Kidney epithelial cell (primary cell): ENCODE measurements at regions not wholly inside any gene's neighbourhood (a gene's known extent, or its start where the extent isn't known, plus 50 kb on each side); places are given as distances from the start of the nearest gene placed in this dataset.

Experiments used
- DNase-seq: peaks from one replicate; pipeline ENCODE4 v3.0.0-alpha.2; 2010; ENCODE audit warnings: low read depth
- H3K27me3 ChIP-seq: 2 replicates; pipeline ENCODE4 v1.6.0; 2011; ENCODE audit warnings: low read length; ENCODE audit not compliant: control insufficient read depth, insufficient read depth
- H3K36me3 ChIP-seq: 2 replicates; pipeline ENCODE4 v1.5.1; 2011; ENCODE audit warnings: low read length; ENCODE audit not compliant: control insufficient read depth, insufficient read depth
- H3K4me3 ChIP-seq: 2 replicates; pipeline ENCODE4 v1.5.1; 2011; ENCODE audit warnings: low read depth, mild to moderate bottlenecking, control low read depth, low read length
- TF ChIP-seq, protein P1 (sequence below): IDR thresholded peaks from 2 replicates; pipeline ENCODE4 v1.5.1; 2011; ENCODE audit warnings: mild to moderate bottlenecking, moderate library complexity, low read length, control low read depth, inconsistent platforms; ENCODE audit not compliant: insufficient read depth, poor library complexity, severe bottlenecking

DNA sequence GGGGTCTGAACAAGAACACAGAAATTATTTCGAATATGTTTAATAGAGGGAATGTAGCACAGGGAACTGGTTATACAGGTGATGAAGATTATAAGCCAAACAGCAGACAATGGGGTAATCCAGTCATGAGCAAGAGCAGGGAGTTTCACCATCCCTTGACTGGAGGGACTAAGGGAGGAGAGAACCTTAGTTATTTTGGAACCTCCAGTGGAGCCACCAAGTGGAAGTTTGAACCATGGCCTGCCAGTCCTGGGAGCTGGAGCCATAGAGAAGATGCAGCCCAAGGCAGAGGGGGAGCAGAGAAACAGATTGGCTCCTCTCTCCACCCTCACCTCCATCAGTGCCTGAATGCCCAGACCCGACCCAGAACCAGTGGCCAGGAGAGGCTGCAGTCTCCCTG lies 264.6 kb upstream of the RASGEF1B start:
- H3K36me3 ChIP-seq = no peaks in the 10 kb centered on the region
- no peak for DNase-seq
- no peak overlapping the region for H3K4me3 ChIP-seq
- TF ChIP-seq, protein P1, sequence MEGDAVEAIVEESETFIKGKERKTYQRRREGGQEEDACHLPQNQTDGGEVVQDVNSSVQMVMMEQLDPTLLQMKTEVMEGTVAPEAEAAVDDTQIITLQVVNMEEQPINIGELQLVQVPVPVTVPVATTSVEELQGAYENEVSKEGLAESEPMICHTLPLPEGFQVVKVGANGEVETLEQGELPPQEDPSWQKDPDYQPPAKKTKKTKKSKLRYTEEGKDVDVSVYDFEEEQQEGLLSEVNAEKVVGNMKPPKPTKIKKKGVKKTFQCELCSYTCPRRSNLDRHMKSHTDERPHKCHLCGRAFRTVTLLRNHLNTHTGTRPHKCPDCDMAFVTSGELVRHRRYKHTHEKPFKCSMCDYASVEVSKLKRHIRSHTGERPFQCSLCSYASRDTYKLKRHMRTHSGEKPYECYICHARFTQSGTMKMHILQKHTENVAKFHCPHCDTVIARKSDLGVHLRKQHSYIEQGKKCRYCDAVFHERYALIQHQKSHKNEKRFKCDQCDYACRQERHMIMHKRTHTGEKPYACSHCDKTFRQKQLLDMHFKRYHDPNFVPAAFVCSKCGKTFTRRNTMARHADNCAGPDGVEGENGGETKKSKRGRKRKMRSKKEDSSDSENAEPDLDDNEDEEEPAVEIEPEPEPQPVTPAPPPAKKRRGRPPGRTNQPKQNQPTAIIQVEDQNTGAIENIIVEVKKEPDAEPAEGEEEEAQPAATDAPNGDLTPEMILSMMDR = no peak
- no peaks in the 10 kb centered on the region for H3K27me3 ChIP-seq

DNA sequence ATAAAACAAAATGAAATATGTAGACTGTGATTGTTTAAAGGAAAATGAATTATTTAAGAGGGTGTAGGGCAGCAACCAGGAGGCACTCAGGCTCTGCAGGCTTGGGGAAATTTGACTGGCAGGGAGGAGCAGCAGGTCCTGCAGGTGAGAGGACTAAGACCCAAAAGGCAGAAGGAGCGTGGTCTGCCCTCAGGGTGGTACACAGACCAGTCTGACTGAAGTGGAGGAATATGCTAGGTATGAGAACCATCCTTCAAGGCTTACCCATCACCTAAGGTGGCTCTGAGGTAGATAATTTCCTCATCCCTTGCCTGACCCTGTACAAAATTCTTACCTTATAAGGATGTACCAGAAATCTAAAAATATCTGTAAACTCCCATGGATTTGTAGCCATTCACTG lies 261.3 kb upstream of the RASGEF1B start:
- TF ChIP-seq, protein P1 = no peak

DNA sequence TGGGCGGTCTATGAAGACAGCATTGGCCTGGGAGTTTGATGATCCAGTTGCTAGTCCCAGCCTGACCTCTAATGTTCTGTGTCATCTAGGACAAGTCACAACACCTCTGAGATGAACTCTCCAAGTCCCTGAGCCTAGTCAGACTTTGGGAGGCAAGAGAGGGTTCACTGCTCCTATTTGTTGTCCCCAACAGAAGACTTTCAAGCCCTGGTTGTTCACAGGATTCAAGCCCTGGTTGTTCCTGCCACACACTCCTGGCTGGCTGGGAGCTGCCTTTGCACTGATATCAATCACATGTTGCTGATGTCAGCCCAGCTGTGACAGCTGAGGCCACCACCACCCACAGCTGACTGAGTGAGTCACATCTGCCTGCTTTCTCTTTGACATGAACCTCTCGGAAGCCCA lies 253.2 kb upstream of the RASGEF1B start:
- Histone ChIP-seq H3K4me3 (no peak overlapping the region), H3K36me3 (no peaks in the 10 kb centered on the region), H3K27me3 (no peaks in the 10 kb centered on the region)
- DNase-seq = peak; percentile 67
- TF ChIP-seq, protein P1 = no peak

More for the DNA sequence above, 261.3 kb upstream of the RASGEF1B start:
- Histone ChIP-seq H3K36me3 (no peaks in the 10 kb centered on the region), H3K27me3 (no peaks in the 10 kb centered on the region), H3K4me3 (no peak overlapping the region)
- no peak for DNase-seq

DNA sequence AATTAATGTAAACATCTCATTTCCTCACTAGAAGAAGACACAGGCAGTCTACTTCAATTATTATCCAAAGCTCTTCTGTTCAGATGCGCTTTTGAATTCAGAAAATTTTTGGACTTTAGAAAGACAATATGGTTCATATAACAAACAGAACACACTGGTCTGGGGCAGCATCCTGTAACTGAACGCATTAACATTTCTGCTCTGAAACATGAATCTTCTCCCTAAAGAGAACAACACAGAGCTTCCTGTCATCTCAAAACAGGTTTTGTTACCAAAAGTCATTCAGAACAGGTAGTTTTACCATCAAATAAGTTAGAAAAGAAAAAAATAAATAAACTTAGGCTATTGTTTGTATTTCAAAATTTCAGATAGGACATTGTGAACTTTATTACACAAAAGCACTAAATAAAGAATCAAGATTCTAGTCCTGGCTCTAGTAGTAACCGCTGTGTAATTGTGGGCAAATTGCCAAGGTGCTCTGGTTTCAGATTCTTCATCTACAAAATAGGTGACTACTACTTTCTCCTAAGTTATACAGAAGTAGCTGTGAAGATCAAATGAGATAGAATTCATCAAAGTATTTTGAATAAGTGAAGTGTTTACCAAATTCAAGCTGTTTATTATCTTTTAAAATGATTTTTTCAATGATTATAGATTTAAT lies 252.3 kb upstream of the RASGEF1B start:
- H3K27me3 ChIP-seq = no peaks in the 10 kb centered on the region
- no peak for DNase-seq
- no peaks in the 10 kb centered on the region for H3K36me3 ChIP-seq
- TF ChIP-seq, protein P1 = no peak
- no peak overlapping the region for H3K4me3 ChIP-seq

DNA sequence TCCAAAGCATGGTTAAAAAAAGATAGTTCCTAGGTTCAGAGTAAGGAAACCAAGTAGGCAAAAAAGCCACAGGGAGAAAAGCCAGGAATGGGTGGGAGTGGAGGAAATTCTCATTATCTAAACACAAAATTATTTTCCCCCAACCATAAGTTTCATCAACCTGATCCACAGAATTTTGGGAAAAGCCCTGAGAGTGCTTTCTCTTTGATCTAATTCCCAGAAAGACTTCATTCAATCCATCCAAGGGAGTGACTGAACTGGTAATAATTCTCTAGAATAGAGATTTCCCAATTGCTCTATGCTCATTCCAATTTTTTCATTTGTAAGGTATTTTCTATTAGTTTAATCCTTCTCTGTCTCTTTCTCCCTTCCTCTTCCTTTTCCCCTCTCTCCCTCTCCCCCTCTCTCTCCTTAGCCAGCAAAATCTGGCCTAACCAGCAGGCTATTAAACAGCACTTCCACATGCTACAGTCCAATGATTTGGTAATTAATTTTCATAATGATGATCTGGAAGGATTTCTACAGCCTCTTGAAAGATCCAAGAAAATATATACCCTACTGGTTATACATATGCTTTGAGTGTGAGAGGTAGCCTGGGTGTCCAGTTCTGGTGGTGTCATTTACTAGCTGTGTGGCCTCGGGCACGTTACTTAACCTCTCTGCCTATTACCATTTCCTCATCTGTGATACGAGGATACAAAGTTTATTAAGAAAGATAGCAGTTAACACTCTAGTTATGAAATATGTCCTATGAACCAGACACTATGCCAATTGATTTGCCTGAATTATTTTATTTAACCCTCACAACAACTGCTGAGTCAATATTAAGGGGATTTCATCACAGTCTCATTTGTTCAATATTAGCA lies 251.5 kb upstream of the RASGEF1B start:
- TF ChIP-seq, protein P1 = no peak
- no peaks in the 10 kb centered on the region for H3K27me3 ChIP-seq
- DNase-seq = no peak
- no peaks in the 10 kb centered on the region for H3K36me3 ChIP-seq
- H3K4me3 ChIP-seq = no peak overlapping the region
